ENCODE measurements at regions not wholly inside any gene's neighbourhood (a gene's known extent, or its start where the extent isn't known, plus 50 kb on each side); places are given as distances from the start of the nearest gene placed in this dataset.

DNA sequence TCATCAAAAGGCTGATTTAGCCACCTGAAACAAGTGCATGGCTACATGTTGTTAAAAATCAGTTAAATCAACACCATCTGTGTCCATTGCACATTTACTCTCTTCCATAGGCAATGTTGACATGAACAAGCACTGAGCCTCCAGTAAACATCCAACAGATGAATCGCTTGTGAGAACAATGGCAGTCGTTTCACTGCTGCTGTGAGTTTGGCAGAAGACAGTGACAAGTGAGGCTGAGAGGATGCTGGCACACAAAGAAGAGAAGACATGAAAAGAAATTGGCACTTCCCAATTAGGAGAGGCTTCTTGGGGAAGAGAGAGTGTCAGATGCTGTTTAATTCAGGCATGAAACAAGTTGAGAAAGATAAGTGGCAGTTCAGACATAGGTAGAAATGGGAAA, 227.4 kb upstream of the STT3B start:
- no peak for DNase-seq (ENCODE audit: low read depth)
- no peak for TF ChIP-seq CTCF (IDR thresholded peaks at IDR 0.05; ENCODE audit: insufficient read depth, low read depth, low read length)
- no peak overlapping the region for H3K4me3 ChIP-seq (ENCODE audit: low read depth, low read length)

DNA sequence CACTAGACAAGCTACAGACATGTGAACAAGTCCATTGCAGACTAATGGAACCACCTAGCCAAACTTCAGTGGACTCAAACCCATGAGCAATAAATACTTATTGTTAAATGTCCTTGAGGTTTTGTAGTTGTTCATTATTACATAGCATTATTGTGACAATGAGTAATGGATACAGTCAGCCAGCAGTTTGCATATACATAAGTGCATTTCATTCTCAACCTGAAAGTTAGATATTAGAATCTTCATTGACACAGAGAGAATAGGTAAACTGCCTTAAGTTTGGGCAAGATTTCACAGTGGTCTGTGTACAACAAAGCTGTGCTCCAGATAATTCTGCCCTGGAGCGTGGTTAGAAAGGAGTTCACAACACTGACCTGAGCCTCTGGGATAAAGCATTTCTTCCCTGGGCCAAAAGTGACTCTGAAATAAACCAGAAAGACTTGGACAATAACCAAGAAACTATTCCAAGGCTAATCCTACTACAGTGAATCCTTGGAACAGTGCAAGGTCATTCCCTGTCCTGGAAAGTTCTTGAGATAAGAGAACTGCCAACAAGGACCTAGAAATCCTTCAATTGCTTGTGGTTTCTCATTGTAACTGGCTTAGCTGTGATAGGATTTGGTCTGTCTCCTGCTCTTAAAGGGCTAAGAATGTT, 225.5 kb upstream of the STT3B start:
- TF ChIP-seq CTCF (IDR thresholded peaks at IDR 0.05; ENCODE audit: insufficient read depth, low read depth, low read length) = no peak
- DNase-seq (ENCODE audit: low read depth) = no peak
- no peak overlapping the region for H3K4me3 ChIP-seq (ENCODE audit: low read depth, low read length)

DNA sequence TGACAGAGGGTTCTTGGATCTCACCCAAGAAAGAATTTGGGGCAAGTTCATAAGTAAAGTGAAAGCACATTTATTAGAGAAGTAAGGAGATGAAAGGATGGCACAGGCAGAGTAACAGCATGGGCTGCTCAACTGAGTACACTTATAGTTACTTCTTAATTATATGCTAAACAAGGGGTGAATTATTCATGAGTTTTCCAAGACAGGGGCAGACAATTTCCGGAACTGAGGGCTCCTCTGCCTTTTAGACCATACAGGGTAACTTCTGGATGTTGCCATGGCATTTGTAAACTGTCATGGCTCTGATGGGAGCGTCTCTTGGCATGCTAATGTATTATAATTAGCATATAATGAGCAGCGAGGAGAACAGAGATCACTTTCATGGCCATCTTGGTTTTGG, 221.2 kb upstream of the STT3B start:
- no peak for DNase-seq (ENCODE audit: low read depth)
- no peak overlapping the region for H3K4me3 ChIP-seq (ENCODE audit: low read depth, low read length)
- no peak for TF ChIP-seq CTCF (IDR thresholded peaks at IDR 0.05; ENCODE audit: insufficient read depth, low read depth, low read length)

DNA sequence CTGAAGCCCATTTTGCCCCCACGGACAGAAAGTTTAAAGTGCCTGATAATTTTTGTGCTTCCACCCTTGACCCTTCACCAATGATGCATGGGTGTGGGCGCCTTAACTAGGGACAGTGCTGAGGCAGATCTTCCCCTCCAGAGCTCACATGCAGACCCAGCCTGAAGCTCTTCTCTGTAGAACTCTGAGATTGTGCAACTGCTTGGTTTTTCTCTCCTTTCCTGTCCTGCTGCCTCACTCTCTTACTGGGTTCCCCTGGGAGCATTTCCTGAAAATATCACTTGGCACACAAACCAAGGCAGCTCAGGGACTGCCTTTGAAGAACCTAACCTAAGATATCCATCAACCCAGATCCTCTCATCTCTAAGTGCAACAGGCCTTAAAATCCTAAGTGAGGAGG, 220.3 kb upstream of the STT3B start:
- H3K4me3 ChIP-seq (ENCODE audit: low read depth, low read length) = no peak overlapping the region
- no peak for DNase-seq (ENCODE audit: low read depth)
- TF ChIP-seq CTCF (IDR thresholded peaks at IDR 0.05; ENCODE audit: insufficient read depth, low read depth, low read length) = no peak

GRCh38 chr3:31314258-31314657, 218.5 kb upstream of the STT3B start:
- no peak overlapping the region for H3K4me3 ChIP-seq (ENCODE audit: low read depth, low read length)
- TF ChIP-seq CTCF (IDR thresholded peaks at IDR 0.05; ENCODE audit: insufficient read depth, low read depth, low read length) = no peak
- DNase-seq (ENCODE audit: low read depth) = no peak

GRCh38 chr3:31319332-31319731, 213.4 kb upstream of the STT3B start:
- H3K4me3 ChIP-seq (ENCODE audit: low read depth, low read length) = no peak overlapping the region
- DNase-seq (ENCODE audit: low read depth) = no peak
- TF ChIP-seq CTCF (IDR thresholded peaks at IDR 0.05; ENCODE audit: insufficient read depth, low read depth, low read length) = no peak

GRCh38 chr3:31321620-31322019, 211.1 kb upstream of the STT3B start:
- no peak for TF ChIP-seq CTCF (IDR thresholded peaks at IDR 0.05; ENCODE audit: insufficient read depth, low read depth, low read length)
- no peak overlapping the region for H3K4me3 ChIP-seq (ENCODE audit: low read depth, low read length)
- DNase-seq (ENCODE audit: low read depth) = no peak
